ENCODE measurements at regions not wholly inside any gene's neighbourhood (a gene's known extent, or its start where the extent isn't known, plus 50 kb on each side); places are given as distances from the start of the nearest gene placed in this dataset.
"Not testable (repeated sequence)": the region's sequence is repeated elsewhere in the genome, so short reads cannot be mapped to it uniquely, and the experiment has no call there.

GRCh38 chr12:19572920-19573558 lies 133.7 kb downstream of the AEBP2 start:
- no peak for DNase-seq

GRCh38 chr12:19573866-19574265 lies 134.6 kb downstream of the AEBP2 start:
- DNase-seq: no peak

- DNase-seq: no peak
Observed at GRCh38 chr12:19574601-19575000, 135.3 kb downstream of the AEBP2 start.

DNA sequence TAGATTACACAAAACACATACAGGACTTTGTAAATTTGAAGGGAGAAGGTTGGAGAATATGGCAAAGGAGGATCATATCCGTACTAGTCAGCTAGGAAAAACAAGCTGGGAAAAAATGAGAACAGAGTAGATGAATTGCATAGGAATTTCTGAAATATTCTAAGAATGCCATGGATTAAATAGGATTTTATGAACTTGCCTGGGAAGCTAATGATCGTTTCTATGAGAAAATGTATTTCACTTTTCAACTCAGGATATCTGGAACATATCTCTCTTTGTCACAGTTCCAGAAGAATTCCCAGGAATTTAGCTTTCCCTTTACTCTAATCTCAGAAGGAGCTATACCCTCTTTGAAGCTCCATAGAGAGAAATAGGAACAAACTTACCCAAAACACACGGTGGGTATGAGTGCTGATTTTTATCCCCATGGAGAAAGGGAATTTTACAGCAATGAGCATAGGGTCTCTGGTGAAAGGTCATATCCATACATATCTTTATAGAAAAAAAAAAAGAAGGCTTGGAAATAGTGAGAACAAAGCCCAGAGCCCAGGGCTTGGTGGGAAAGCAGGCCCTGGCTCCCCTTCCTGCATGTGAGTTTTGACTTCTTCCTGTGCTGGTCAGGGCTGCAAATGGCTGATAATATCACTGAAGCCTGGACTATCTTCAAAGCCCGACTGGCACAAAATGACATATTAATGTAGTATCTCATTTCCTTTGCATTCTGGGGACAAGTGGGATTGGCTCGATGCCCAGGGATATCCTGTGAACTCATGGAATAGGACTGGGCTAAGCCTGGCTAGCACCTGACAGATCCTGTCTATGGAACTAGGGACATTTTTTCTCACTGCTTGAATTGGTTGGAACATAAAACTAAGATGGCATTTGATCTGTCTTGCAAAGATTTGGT lies 136.3 kb downstream of the AEBP2 start:
- peak; percentile 0 for DNase-seq

DNA sequence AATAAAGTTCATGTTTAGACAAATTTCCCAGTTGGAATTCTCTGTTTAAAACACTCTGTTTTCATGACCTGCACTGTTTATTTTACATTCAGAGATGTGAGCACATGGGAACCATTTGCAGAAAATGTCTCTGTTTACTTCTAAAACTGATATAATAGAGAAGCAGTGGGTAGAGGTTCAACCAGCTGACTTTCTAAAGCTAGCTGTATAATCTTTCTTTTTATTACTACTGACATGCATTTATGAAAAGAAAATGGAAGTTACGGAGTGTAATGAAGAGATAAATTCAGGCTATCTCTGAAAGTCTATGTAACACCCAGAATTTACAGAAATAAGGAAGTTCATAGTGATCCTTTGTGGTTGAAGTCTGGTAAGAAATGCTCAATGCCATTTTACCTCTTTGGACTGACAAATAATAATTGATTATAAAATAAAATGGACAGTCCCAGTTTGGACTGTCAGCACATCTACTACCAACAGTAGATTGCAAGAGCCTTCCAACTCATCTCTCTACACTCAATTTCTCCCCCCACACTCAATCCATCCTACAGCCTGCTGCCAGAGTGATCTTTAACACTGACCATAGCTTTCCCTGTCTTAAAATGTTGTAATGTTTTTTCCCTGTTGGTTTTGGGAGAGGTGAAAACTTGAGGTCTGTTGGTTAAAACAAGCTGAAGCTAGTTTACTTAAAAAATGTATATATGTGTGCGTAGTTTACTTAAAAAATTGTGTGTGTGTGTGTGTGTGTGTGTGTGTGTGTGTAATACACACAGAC lies 137.4 kb downstream of the AEBP2 start:
- no peak for DNase-seq

DNA sequence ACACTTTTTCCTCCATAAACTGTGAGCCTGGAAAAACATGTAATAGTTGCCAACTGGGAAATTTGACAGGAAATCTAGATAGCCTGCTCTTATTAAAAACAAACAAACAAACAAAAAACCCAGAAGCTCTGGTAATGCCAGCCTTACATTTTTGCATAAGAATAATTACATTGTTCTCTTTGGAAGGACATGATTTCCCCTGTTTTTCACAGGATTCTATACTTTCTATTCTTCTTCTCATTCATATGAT lies 137.9 kb downstream of the AEBP2 start:
- DNase-seq: no peak

GRCh38 chr12:19584732-19585131 lies 145.4 kb downstream of the AEBP2 start:
- DNase-seq: no peak

DNA sequence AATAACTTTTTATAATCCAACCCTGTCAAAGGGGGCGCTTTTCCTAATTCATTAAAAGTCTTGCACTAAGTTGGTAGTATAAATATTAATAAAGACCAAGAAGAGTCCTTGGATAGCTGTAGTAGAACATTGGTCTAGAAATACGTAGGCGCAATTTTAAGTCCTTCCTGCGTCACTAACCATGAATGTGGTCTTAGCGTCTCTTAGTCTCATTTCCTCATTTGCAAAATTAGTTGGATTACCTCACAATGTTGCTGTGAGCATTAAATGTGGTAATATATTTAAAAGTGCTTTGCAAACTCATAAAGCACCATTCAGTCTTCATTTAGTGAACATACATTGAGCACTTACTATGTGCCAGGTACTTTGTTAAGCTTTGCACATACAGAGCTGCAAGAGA lies 149.7 kb downstream of the AEBP2 start:
- DNase-seq: no peak

DNA sequence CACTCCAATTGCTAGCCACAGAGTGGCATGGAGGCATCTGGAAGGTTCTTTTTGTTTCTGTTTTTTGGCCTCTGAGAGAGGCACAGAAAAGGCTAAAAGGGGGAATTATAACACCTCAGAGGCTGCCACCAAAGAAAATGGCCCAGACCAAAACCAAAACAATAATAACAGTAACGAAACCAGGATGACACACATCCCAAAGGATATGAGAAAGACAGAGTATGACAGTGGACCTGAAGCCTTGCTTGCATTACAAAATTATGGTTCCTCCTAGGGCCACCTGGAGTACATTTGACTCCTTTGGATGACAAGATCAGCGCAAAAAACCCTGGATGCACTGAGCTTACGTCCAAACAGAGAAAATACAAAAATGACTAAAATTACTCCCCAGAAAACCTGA lies 152.7 kb downstream of the AEBP2 start:
- DNase-seq: no peak

DNA sequence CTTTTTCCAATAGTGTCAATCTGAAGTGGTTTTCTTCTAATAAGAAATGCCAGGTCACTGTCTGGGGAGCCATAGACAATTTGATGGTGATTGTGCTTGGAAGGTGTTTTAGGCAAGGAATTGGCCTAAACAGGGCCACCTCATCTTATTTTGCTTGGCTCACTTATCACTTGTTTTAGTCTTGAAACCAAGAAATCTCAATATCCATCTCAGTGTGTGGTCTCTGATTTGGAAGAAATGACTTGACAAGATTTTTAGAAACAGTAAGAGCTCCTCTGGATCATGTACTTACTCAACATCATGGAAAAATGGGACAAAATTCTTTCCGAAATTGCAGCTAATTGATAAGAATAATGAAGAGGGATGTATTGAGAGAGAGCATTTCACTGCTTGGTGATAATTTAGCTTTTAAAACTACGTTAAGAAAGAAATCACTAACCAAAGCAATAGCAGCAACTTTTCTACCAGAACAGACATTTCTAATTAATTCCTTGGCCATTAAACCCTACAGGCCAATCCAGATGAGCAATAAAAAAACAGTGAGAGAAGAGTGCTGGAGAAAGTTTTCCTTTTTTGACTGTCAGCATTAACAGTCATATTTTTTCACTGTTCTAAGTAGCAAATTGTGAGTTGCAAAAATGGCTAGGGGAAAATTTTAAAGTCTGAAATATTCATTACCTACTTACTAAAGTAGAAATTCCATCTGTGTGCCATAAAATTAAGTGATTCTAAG lies 157.3 kb downstream of the AEBP2 start:
- no peak for DNase-seq

GRCh38 chr12:19597167-19598026 lies 158.1 kb downstream of the AEBP2 start:
- no peak for DNase-seq

DNA sequence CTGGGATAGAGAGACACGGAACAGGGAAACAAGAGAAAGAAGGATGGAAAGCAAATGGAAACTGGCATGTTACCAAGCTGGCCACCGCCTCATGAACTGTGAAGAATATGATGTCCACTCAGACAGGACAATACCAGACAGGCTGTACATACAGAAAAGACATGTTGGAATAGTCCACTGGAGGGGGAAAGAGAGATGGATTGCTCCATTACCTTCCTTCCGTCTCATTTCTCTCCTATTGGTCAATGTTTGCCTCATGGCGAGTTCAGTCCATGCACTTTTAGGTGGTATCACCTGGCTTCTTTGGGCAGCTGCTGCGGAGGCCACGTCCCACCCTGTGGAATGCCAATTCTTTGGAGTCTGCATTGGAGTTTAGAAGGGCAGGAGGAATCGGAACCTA lies 166.4 kb downstream of the AEBP2 start:
- no peak for DNase-seq

GRCh38 chr12:19608039-19608438 lies 168.7 kb downstream of the AEBP2 start:
- DNase-seq: no peak

GRCh38 chr12:19613051-19613535 lies 173.8 kb downstream of the AEBP2 start:
- no peak for DNase-seq

DNA sequence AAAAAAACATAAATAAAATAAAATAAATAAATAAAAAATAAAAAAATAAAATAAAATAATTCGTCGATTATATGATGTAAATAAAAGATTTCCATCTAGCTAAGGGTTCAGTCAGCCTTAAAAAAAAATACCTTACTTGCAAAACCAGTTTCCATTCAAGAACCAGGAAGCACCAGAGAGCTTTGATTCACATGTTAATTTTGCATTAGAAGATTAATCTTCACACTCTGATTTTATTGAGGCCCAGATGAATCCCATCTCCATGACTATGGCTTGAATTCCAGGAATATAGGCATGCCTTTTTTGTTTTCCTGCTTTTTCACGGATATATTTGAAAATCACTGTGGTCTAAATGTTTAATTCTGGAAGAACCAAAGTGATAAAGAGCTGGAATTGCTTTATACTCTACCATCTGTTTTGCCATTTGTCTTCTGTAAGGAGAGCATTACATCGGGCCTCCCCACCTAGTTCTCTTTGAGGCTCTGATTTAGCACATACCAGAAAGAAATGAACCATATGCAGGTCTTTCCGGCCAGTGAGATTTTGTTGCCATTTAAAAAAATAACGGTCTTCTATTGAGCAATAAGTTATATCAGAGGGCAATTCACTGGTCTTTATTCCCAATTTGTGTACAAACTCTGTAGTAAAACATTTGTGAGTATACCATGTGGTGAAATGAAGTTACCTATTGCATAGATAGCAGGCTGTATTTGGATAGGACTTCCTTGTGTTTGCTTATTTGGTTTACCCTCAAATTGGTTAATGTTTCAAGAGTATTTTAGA lies 175.5 kb downstream of the AEBP2 start:
- no peak for DNase-seq

DNA sequence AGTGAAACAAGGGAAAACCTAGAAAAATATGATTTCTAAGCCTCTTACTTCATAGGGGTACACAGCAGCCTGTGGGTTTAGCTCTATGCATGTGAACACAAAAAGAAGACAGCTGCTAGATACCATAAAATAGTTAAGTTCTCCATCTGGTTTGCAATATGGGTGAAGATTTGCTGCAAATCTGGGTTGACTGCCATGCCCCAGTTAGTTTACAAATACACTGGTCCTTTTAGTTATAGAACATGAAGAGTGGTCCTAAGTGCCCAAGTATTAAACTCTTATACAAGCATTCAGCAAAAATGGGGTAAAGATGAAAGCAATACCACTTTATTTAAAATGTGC lies 176.1 kb downstream of the AEBP2 start:
- no peak for DNase-seq

GRCh38 chr12:19616781-19617180 lies 177.5 kb downstream of the AEBP2 start:
- DNase-seq: no peak

DNA sequence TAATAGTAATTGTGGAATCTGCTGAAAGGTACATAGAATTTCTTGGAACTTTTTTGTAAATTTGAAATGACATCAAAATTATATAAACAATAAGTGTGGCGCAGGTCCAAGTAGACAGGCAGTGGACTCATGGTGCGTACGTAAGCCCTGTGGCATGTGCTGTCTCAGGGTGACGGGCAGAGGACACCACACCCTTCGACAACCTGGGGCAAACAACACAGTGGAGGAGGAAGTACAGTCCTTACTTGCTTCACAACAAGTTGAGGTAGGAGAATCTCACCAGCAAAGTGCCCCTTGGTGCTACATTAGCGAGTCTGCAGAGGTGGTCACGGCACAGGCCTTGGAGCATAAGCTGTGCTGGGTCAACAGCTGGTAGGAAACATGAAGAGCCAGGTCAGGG lies 180.9 kb downstream of the AEBP2 start:
- DNase-seq: no peak

- no peak for DNase-seq
Observed at GRCh38 chr12:19623751-19624399, 184.6 kb downstream of the AEBP2 start.

GRCh38 chr12:19624491-19624890 lies 185.2 kb downstream of the AEBP2 start:
- no peak for DNase-seq

DNA sequence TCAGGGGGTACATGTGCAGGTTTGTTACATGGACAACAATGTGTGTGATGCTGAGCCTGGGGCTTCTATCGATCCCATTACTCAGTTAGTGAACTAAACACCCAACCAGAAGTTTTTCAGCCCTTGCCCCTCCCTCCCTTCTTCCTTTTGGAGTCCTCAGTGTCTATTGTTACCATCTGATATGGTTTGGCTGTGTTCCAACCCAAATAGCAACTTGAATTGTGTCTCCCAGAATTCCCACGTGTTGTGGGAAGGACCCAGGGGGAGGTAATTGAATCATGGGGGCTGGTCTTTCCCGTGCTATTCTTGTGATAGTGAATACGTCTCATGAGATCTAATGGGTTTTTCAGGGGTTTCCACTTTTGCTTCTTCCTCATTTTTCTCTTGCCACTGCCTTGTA lies 186.3 kb downstream of the AEBP2 start:
- not testable (repeated sequence) for DNase-seq

Measured in NCI-H1436 (cell line).